Activated naive CD4-positive, alpha-beta T cell treated with anti-CD3 and anti-CD28 coated beads for 36 hours (primary cell): ENCODE measurements at regions not wholly inside any gene's neighbourhood (a gene's known extent, or its start where the extent isn't known, plus 50 kb on each side); places are given as distances from the start of the nearest gene placed in this dataset.

ENCODE experiments used
- CTCF ChIA-PET: fragments of 350-600 bp; sonication (Branson Sonifier 250); formaldehyde crosslinking; loops from one replicate; lab custom pipeline; 2021; ENCODE audit warnings: antibody characterized with exemption; lab: Charles Lee
- DNase-seq: peaks from one replicate; pipeline ENCODE4 v3.0.0-alpha.2; 2020
- H3K27ac Mint-ChIP-seq: one replicate; pipeline ENCODE4 v1.8.0; 2021; ENCODE audit warnings: mild to moderate bottlenecking, mixed read lengths
- H3K27me3 Mint-ChIP-seq: one replicate; pipeline ENCODE4 v1.8.0; 2021; ENCODE audit warnings: low read depth, mixed read lengths
- H3K36me3 Mint-ChIP-seq: one replicate; pipeline ENCODE4 v1.8.0; 2021; ENCODE audit warnings: low read depth, mixed read lengths
- H3K4me1 Mint-ChIP-seq: one replicate; pipeline ENCODE4 v1.8.0; 2021; ENCODE audit warnings: low read depth, mixed read lengths
- H3K4me3 Mint-ChIP-seq: one replicate; pipeline ENCODE4 v1.8.0; 2021; ENCODE audit warnings: mild to moderate bottlenecking, moderate library complexity, mixed read lengths
- H3K9me3 Mint-ChIP-seq: one replicate; pipeline ENCODE4 v1.8.0; 2021; ENCODE audit warnings: mixed read lengths
- intact Hi-C: fragments of 100-400 bp; cut with micrococcal nuclease; formaldehyde crosslinking; loops from one replicate; pipeline ENCODE4 v1.15.1; 2023

GRCh38 chr4:57219431-57219830 lies 109.2 kb upstream of the IGFBP7 start:
- Mint-ChIP-seq H3K27ac (no peak overlapping the region), H3K4me1 (no peaks in the 10 kb centered on the region), H3K36me3 (no peaks in the 10 kb centered on the region), H3K27me3 (no peaks in the 10 kb centered on the region), H3K9me3 (peaks cover 4% of the 10 kb centered on the region), H3K4me3 (no peak overlapping the region)
- CTCF ChIA-PET = interaction anchor here (2.1 kb wide), 1 partner anchor 55 kb away, joined by 8 read pairs; no protein-coding TSS in a partner anchor
- intact Hi-C loops = no loop called here
- no peak for DNase-seq

DNA sequence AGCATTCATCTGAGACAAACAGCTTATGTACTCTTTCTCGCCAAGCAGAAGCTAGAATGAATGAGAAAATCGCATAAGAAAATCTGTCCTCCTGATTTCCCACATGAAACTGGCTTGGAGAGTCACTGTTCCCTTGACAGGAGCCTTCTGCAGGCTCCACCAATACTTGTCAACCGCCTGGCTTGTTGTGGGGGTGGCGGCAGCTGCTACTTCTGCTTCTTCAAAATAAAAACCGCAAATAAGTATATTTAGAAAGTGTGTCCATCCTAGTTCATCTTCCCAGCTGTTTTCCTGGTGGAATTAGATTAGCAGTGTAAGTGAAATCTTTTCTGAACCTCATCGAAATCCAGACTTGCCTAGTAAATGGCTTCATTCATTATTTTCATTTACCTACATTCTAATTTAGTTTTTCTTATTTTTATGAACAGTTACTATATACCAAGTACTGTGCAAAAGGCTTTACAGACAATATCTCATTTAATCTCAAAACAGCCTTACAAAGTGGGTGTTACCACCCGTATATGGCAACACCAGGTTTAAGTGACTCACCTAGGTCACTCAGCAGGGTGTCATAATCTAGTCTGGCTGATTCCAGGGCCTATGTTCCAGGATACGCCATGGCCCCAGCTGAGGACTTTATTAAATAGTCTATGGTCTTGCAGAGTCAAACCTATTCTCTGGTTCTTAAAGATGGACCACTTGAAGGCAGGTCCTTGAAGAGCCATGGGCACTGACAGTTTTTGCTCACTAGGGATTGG lies 104.6 kb upstream of the IGFBP7 start:
- Mint-ChIP-seq H3K36me3 (no peaks in the 10 kb centered on the region), H3K9me3 (peaks cover 4% of the 10 kb centered on the region), H3K4me1 (no peaks in the 10 kb centered on the region), H3K27ac (no peak overlapping the region), H3K4me3 (no peak overlapping the region), H3K27me3 (peaks cover 2% of the 10 kb centered on the region)
- no peak for DNase-seq
- CTCF ChIA-PET = no interaction called here
- intact Hi-C loops = no loop called here

DNA sequence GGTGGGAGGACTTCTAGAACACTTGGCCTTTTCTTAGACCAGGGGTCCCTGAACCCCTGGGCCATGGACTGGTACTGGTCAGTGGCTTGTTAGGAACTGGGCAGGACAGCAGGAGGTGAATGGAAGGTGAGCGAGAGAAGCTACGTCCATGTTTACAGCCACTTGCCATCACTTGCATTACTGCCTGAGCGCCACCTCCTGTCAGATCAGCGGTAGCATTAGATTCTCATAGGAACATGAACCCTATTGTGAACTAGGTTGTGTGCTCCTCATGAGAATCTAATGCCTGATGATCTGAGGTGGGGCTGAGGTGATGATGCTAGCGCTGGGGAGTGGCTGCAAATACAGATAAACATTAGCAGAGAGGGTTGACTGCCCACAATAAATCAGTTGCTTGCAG lies 100.9 kb upstream of the IGFBP7 start:
- H3K27ac Mint-ChIP-seq = no peak overlapping the region

GRCh38 chr4:57206172-57206571 lies 96.0 kb upstream of the IGFBP7 start:
- H3K9me3 Mint-ChIP-seq = no peaks in the 10 kb centered on the region
- no peaks in the 10 kb centered on the region for H3K4me1 Mint-ChIP-seq
- H3K27me3 Mint-ChIP-seq = peaks cover 18% of the 10 kb centered on the region

More for the DNA sequence above, 100.9 kb upstream of the IGFBP7 start:
- Mint-ChIP-seq H3K36me3 (no peaks in the 10 kb centered on the region), H3K4me1 (no peaks in the 10 kb centered on the region), H3K4me3 (no peak overlapping the region), H3K27me3 (peaks cover 8% of the 10 kb centered on the region), H3K9me3 (no peaks in the 10 kb centered on the region)
- CTCF ChIA-PET = interaction anchor here (1.0 kb wide), 1 partner anchor 48 kb away, joined by 4 read pairs; no protein-coding TSS in a partner anchor
- intact Hi-C loops = no loop called here
- DNase-seq = no peak

GRCh38 chr4:57205580-57205979 lies 95.4 kb upstream of the IGFBP7 start:
- Mint-ChIP-seq H3K4me3 (no peak overlapping the region), H3K36me3 (no peaks in the 10 kb centered on the region), H3K27me3 (peaks cover 16% of the 10 kb centered on the region), H3K4me1 (no peaks in the 10 kb centered on the region), H3K9me3 (no peaks in the 10 kb centered on the region), H3K27ac (no peak overlapping the region)
- no peak for DNase-seq
- CTCF ChIA-PET = interaction anchor here (1.8 kb wide), 1 partner anchor 42 kb away, joined by 11 read pairs; no protein-coding TSS in a partner anchor
- intact Hi-C loops = no loop called here

More at GRCh38 chr4:57206172-57206571, 96.0 kb upstream of the IGFBP7 start:
- CTCF ChIA-PET = interaction anchor here (0.6 to 1.8 kb wide), 2 partner anchors 32 to 42 kb away, joined by 3 to 11 read pairs; no protein-coding TSS in a partner anchor
- Mint-ChIP-seq H3K4me3 (no peak overlapping the region), H3K27ac (no peak overlapping the region), H3K36me3 (no peaks in the 10 kb centered on the region)
- intact Hi-C loops = no loop called here
- DNase-seq = no peak

GRCh38 chr4:57200799-57201327 lies 90.7 kb upstream of the IGFBP7 start:
- no peaks in the 10 kb centered on the region for H3K4me1 Mint-ChIP-seq
- no peak overlapping the region for H3K4me3 Mint-ChIP-seq
- CTCF ChIA-PET = interaction anchor here (1.7 kb wide), 1 partner anchor 38 kb away, joined by 7 read pairs; no protein-coding TSS in a partner anchor
- peaks cover 13% of the 10 kb centered on the region for H3K27me3 Mint-ChIP-seq
- no peak overlapping the region for H3K27ac Mint-ChIP-seq
- intact Hi-C loops = no loop called here
- no peaks in the 10 kb centered on the region for H3K9me3 Mint-ChIP-seq
- DNase-seq = no peak
- no peaks in the 10 kb centered on the region for H3K36me3 Mint-ChIP-seq

DNA sequence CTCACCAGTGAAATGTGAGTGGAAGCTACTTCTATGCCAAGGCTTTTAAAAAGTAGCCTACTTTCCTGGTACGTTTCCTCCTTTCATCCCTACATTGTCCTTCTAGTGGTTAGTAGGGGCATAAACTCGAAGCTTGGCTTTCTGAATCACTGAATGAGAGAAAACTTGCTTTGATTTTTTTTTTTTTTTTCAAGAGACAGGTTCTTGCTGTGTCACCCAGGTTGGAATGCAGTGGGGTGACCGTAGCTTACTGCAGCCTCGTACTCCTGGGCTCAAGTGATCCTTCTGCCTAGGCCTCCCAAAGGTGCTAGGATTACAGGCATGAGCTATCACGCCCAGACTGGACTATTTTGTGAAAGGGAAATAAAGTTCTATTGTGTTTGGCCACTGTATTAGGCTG lies 89.1 kb upstream of the IGFBP7 start:
- Mint-ChIP-seq H3K27me3 (peaks cover 9% of the 10 kb centered on the region), H3K4me1 (no peaks in the 10 kb centered on the region), H3K9me3 (no peaks in the 10 kb centered on the region), H3K4me3 (no peak overlapping the region), H3K36me3 (no peaks in the 10 kb centered on the region), H3K27ac (no peak overlapping the region)
- no peak for DNase-seq
- CTCF ChIA-PET = interaction anchor here (1.0 to 1.7 kb wide), 2 partner anchors 8 to 36 kb away, joined by 4 to 7 read pairs; no protein-coding TSS in a partner anchor
- intact Hi-C loops = no loop called here

GRCh38 chr4:57195622-57196021 lies 85.4 kb upstream of the IGFBP7 start:
- H3K27ac Mint-ChIP-seq = no peak overlapping the region

DNA sequence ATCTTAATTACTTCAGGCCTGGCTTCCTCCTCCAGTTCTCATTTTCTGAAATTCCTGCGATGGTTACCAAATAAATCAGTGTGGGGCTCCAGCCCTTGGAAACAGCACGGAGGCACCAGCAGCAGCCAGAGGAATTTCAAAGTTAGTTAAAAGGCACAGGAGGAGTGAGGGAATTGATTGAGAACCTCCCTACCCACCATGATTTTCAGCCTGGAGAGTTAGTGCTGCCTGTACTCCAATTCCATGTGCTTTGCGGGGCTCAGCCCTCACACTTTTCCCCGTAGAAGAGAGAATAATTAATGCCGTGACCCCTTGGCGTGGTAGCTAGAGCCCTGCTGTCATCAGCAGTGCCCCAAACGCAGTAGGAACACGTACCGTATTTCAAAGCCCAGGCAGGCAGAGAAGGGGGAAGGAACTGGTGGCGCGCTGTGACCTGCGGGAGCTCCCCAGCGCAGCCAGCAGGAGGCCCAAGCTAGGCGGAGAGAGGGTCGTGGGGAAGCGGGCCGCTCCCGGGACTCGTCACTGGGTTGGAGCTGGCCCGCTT lies 84.0 kb upstream of the IGFBP7 start:
- Mint-ChIP-seq H3K9me3 (no peaks in the 10 kb centered on the region), H3K4me3 (no peak overlapping the region), H3K36me3 (no peaks in the 10 kb centered on the region), H3K27ac (no peak overlapping the region), H3K27me3 (peaks cover 12% of the 10 kb centered on the region), H3K4me1 (no peaks in the 10 kb centered on the region)
- DNase-seq = no peak
- CTCF ChIA-PET = interaction anchor here (1.7 kb wide), 1 partner anchor 31 kb away, joined by 6 read pairs; no protein-coding TSS in a partner anchor
- intact Hi-C loops = no loop called here

More at GRCh38 chr4:57195622-57196021, 85.4 kb upstream of the IGFBP7 start:
- intact Hi-C loops = no loop called here
- peaks cover 12% of the 10 kb centered on the region for H3K27me3 Mint-ChIP-seq
- no peaks in the 10 kb centered on the region for H3K4me1 Mint-ChIP-seq
- no peaks in the 10 kb centered on the region for H3K36me3 Mint-ChIP-seq
- CTCF ChIA-PET = interaction anchor here (0.6 kb wide), 1 partner anchor 7 kb away, joined by 3 read pairs; no protein-coding TSS in a partner anchor
- no peak for DNase-seq
- no peaks in the 10 kb centered on the region for H3K9me3 Mint-ChIP-seq
- H3K4me3 Mint-ChIP-seq = no peak overlapping the region

GRCh38 chr4:57193209-57193810 lies 83.1 kb upstream of the IGFBP7 start:
- CTCF ChIA-PET = interaction anchor here (1.7 kb wide), 1 partner anchor 30 kb away, joined by 6 read pairs; no protein-coding TSS in a partner anchor
- Mint-ChIP-seq H3K4me1 (no peaks in the 10 kb centered on the region), H3K36me3 (no peaks in the 10 kb centered on the region), H3K9me3 (no peaks in the 10 kb centered on the region), H3K27me3 (peaks cover 10% of the 10 kb centered on the region), H3K27ac (no peak overlapping the region), H3K4me3 (no peak overlapping the region)
- DNase-seq = no peak
- intact Hi-C loops = no loop called here

GRCh38 chr4:57191523-57192034 lies 81.4 kb upstream of the IGFBP7 start:
- Mint-ChIP-seq H3K4me1 (no peaks in the 10 kb centered on the region), H3K36me3 (no peaks in the 10 kb centered on the region), H3K27me3 (peaks cover 10% of the 10 kb centered on the region), H3K27ac (no peak overlapping the region), H3K9me3 (no peaks in the 10 kb centered on the region), H3K4me3 (no peak overlapping the region)
- intact Hi-C loops = no loop called here
- CTCF ChIA-PET = interaction anchor here (0.6 to 3.5 kb wide), 9 partner anchors 8 to 1820 kb away, joined by 3 to 21 read pairs (median 4); no protein-coding TSS in a partner anchor
- DNase-seq = no peak
